ENCODE measurements at regions not wholly inside any gene's neighbourhood (a gene's known extent, or its start where the extent isn't known, plus 50 kb on each side); places are given as distances from the start of the nearest gene placed in this dataset.

GRCh38 chr17:62154909-62155308 lies 89.8 kb upstream of the MED13 start:
- no peaks in the 10 kb centered on the region for H3K9me3 Mint-ChIP-seq (ENCODE audit: unreplicated experiment)
- ChIA-PET CTCF (no interaction called here), POLR2A (no interaction called here)
- no peak overlapping the region for H3K4me3 Mint-ChIP-seq (ENCODE audit: unreplicated experiment)
- TF ChIP-seq CTCF (IDR thresholded peaks at IDR 0.05; ENCODE audit: unreplicated experiment): no peak
- H3K36me3 Mint-ChIP-seq (ENCODE audit: insufficient read depth, unreplicated experiment): no peaks in the 10 kb centered on the region
- H3K27ac Mint-ChIP-seq (ENCODE audit: low read depth, unreplicated experiment): no peak overlapping the region
- no TSS peak for BruUV-seq (replicated peaks)
- H3K4me1 Mint-ChIP-seq (ENCODE audit: insufficient read depth, unreplicated experiment): peaks cover 6% of the 10 kb centered on the region
- H3K27me3 Mint-ChIP-seq (ENCODE audit: insufficient read depth, unreplicated experiment): no peaks in the 10 kb centered on the region
- no peak for DNase-seq (ENCODE audit: unreplicated experiment)
- intact Hi-C loops (cut with micrococcal nuclease): no loop called here

GRCh38 chr17:62150471-62150870 lies 85.4 kb upstream of the MED13 start:
- peak; percentile 10 for DNase-seq (ENCODE audit: unreplicated experiment)
- H3K9me3 Mint-ChIP-seq (ENCODE audit: unreplicated experiment): no peaks in the 10 kb centered on the region
- no peak overlapping the region for H3K27ac Mint-ChIP-seq (ENCODE audit: low read depth, unreplicated experiment)
- ChIA-PET POLR2A (no interaction called here), CTCF (no interaction called here)
- intact Hi-C loops (cut with micrococcal nuclease): no loop called here
- TF ChIP-seq CTCF (IDR thresholded peaks at IDR 0.05; ENCODE audit: unreplicated experiment): no peak
- no peaks in the 10 kb centered on the region for H3K27me3 Mint-ChIP-seq (ENCODE audit: insufficient read depth, unreplicated experiment)
- no TSS peak for BruUV-seq (replicated peaks)
- H3K4me3 Mint-ChIP-seq (ENCODE audit: unreplicated experiment): no peak overlapping the region
- H3K36me3 Mint-ChIP-seq (ENCODE audit: insufficient read depth, unreplicated experiment): no peaks in the 10 kb centered on the region
- H3K4me1 Mint-ChIP-seq (ENCODE audit: insufficient read depth, unreplicated experiment): peaks cover 6% of the 10 kb centered on the region

GRCh38 chr17:62149961-62150360 lies 84.9 kb upstream of the MED13 start:
- no peak for DNase-seq (ENCODE audit: unreplicated experiment)
- H3K9me3 Mint-ChIP-seq (ENCODE audit: unreplicated experiment): no peaks in the 10 kb centered on the region
- CTCF ChIA-PET: no interaction called here
- H3K4me1 Mint-ChIP-seq (ENCODE audit: insufficient read depth, unreplicated experiment): peaks cover 6% of the 10 kb centered on the region
- H3K27ac Mint-ChIP-seq (ENCODE audit: low read depth, unreplicated experiment): no peak overlapping the region
- no TSS peak for BruUV-seq (replicated peaks)
- POLR2A ChIA-PET: no interaction called here
- H3K27me3 Mint-ChIP-seq (ENCODE audit: insufficient read depth, unreplicated experiment): no peaks in the 10 kb centered on the region
- no peak for TF ChIP-seq CTCF (IDR thresholded peaks at IDR 0.05; ENCODE audit: unreplicated experiment)
- no peaks in the 10 kb centered on the region for H3K36me3 Mint-ChIP-seq (ENCODE audit: insufficient read depth, unreplicated experiment)
- H3K4me3 Mint-ChIP-seq (ENCODE audit: unreplicated experiment): no peak overlapping the region
- intact Hi-C loops (cut with micrococcal nuclease): no loop called here

- H3K9me3 Mint-ChIP-seq (ENCODE audit: unreplicated experiment): no peaks in the 10 kb centered on the region
- H3K4me3 Mint-ChIP-seq (ENCODE audit: unreplicated experiment): no peak overlapping the region
- TF ChIP-seq CTCF (IDR thresholded peaks at IDR 0.05; ENCODE audit: unreplicated experiment): no peak
- intact Hi-C loops (cut with micrococcal nuclease): no loop called here
- POLR2A ChIA-PET: interaction anchor here (0.7 kb wide), 1 partner anchor 1818 kb away, joined by 7 read pairs; no protein-coding TSS in a partner anchor
- CTCF ChIA-PET: no interaction called here
- no peak overlapping the region for H3K27ac Mint-ChIP-seq (ENCODE audit: low read depth, unreplicated experiment)
- no peak for DNase-seq (ENCODE audit: unreplicated experiment)
- no peaks in the 10 kb centered on the region for H3K36me3 Mint-ChIP-seq (ENCODE audit: insufficient read depth, unreplicated experiment)
- H3K4me1 Mint-ChIP-seq (ENCODE audit: insufficient read depth, unreplicated experiment): peaks cover 6% of the 10 kb centered on the region
- BruUV-seq (replicated peaks): no TSS peak
- H3K27me3 Mint-ChIP-seq (ENCODE audit: insufficient read depth, unreplicated experiment): no peaks in the 10 kb centered on the region
Observed at GRCh38 chr17:62147284-62147683, 82.2 kb upstream of the MED13 start.

All from MCF 10A (cell line).